Mesothelial cell of epicardium (in vitro differentiated cells): ENCODE measurements at regions not wholly inside any gene's neighbourhood (a gene's known extent, or its start where the extent isn't known, plus 50 kb on each side); places are given as distances from the start of the nearest gene placed in this dataset.

Experiments
- DNase-seq, 2 experiments: peaks; one replicate each; pipeline ENCODE4 v3.0.0; 2021; ENCODE audit warnings: low spot score in 2 of 2; ENCODE audit not compliant: unreplicated experiment in 2 of 2
- H3K27ac Mint-ChIP-seq: 2 replicates; pipeline ENCODE4 v1.8.0; 2021; ENCODE audit warnings: mixed read lengths
- H3K27me3 Mint-ChIP-seq: 2 replicates; pipeline ENCODE4 v1.8.0; 2021; ENCODE audit warnings: low read depth, mixed read lengths
- H3K36me3 Mint-ChIP-seq: 2 replicates; pipeline ENCODE4 v1.8.0; 2021; ENCODE audit warnings: mixed read lengths
- H3K4me1 Mint-ChIP-seq: 2 replicates; pipeline ENCODE4 v1.8.0; 2021; ENCODE audit warnings: mixed read lengths
- H3K4me3 Mint-ChIP-seq: 2 replicates; pipeline ENCODE4 v1.8.0; 2021; ENCODE audit warnings: mild to moderate bottlenecking, moderate library complexity, mixed read lengths
- H3K9me3 Mint-ChIP-seq: 2 replicates; pipeline ENCODE4 v1.8.0; 2021; ENCODE audit warnings: mixed read lengths
- TF ChIP-seq, protein P1 (sequence below): fragments of 200-600 bp; sonication (generic); IDR thresholded peaks from one replicate; pipeline ENCODE4 v1.5.0; 2021; ENCODE audit warnings: antibody characterized with exemption; ENCODE audit not compliant: unreplicated experiment

DNA sequence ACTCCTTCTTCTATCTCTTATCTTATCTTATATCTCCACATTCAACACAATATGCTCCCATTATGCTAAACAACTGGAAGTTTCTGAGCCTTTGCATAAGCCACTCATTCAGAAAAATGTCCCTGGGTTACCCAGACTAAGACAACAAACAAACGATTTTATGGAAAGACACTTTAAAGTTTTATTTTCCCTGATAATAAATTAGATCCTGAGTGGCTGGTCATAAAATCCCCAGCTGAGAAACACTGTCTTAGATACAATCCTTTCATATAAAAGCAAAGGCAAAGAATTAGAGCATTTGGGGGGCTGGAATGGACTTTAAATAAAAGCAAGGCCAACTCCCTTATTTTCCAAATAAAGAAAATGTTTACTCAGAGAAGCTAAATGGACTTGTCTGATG lies 322.3 kb downstream of the GBE1 start:
- peaks cover 3% of the 10 kb centered on the region for H3K9me3 Mint-ChIP-seq
- DNase-seq: no peak
- no peaks in the 10 kb centered on the region for H3K4me1 Mint-ChIP-seq
- TF ChIP-seq, protein P1, sequence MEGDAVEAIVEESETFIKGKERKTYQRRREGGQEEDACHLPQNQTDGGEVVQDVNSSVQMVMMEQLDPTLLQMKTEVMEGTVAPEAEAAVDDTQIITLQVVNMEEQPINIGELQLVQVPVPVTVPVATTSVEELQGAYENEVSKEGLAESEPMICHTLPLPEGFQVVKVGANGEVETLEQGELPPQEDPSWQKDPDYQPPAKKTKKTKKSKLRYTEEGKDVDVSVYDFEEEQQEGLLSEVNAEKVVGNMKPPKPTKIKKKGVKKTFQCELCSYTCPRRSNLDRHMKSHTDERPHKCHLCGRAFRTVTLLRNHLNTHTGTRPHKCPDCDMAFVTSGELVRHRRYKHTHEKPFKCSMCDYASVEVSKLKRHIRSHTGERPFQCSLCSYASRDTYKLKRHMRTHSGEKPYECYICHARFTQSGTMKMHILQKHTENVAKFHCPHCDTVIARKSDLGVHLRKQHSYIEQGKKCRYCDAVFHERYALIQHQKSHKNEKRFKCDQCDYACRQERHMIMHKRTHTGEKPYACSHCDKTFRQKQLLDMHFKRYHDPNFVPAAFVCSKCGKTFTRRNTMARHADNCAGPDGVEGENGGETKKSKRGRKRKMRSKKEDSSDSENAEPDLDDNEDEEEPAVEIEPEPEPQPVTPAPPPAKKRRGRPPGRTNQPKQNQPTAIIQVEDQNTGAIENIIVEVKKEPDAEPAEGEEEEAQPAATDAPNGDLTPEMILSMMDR: no peak
- no peak overlapping the region for H3K27ac Mint-ChIP-seq
- H3K36me3 Mint-ChIP-seq: no peaks in the 10 kb centered on the region
- no peaks in the 10 kb centered on the region for H3K27me3 Mint-ChIP-seq
- H3K4me3 Mint-ChIP-seq: no peak overlapping the region

DNA sequence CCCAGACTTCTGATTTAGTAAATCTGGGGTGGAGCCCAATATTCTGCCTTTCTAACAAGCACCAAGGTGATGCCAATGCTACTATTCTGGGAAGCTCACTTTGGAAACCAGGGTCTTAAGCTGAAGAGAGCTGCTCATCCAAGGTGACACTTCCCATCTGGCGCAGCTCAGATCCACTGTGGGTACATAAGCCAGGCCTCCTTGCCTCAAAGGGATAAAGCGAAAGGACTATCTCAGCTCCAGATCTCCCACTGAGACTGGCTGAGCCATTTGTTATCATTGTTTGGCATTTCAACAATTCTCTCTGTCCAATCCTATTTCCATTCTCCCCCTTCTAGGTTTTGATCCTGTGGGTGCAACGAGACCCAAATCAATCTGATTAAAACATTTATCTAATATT lies 323.8 kb downstream of the GBE1 start:
- DNase-seq: no peak
- H3K9me3 Mint-ChIP-seq: peaks cover 3% of the 10 kb centered on the region
- H3K27ac Mint-ChIP-seq: no peak overlapping the region
- H3K4me1 Mint-ChIP-seq: no peaks in the 10 kb centered on the region
- H3K36me3 Mint-ChIP-seq: no peaks in the 10 kb centered on the region
- no peak overlapping the region for H3K4me3 Mint-ChIP-seq
- TF ChIP-seq, protein P1: no peak
- H3K27me3 Mint-ChIP-seq: no peaks in the 10 kb centered on the region

DNA sequence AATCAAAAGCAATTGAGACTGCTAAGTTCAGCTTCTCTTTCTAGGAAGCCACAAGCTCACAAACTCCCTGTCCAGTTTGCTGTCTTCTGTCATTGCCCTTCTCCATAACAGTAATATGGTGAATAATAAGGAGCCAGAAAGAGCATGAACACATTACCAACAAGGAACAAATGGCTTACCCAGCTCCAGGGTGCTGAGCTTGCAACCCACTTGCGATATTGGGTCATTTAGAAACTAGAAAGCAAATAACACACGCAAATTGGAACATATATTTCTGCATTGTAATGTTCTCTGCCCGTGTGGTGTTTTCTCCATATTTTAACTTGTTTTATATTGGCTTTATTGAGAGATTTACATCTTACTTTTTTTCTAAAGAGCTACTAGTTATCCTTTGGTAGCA lies 325.3 kb downstream of the GBE1 start:
- Mint-ChIP-seq H3K27me3 (no peaks in the 10 kb centered on the region), H3K9me3 (peaks cover 4% of the 10 kb centered on the region), H3K4me3 (no peak overlapping the region), H3K27ac (no peak overlapping the region), H3K36me3 (no peaks in the 10 kb centered on the region), H3K4me1 (no peaks in the 10 kb centered on the region)
- DNase-seq: no peak
- TF ChIP-seq, protein P1: no peak

DNA sequence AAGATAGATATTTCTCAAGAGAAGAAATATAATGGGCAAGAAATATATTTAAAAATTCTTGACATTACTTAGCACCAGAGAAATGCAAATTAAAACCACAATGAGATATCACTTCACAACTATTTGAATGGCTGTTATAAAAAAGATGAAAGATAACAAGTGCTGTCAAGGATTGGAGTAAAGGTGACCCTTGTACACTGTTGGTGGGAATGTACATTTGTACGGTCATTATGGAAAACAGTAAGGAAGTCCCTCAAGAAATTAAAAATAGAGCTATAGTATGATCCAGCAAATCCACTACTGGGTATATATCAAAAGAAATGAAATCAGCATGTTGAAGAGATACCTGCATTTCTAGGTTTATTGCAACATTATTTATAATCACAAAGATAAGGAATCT lies 326.4 kb downstream of the GBE1 start:
- DNase-seq: no peak
- no peak overlapping the region for H3K27ac Mint-ChIP-seq
- no peaks in the 10 kb centered on the region for H3K27me3 Mint-ChIP-seq
- H3K9me3 Mint-ChIP-seq: peaks cover 6% of the 10 kb centered on the region
- no peak overlapping the region for H3K4me3 Mint-ChIP-seq
- no peaks in the 10 kb centered on the region for H3K36me3 Mint-ChIP-seq
- H3K4me1 Mint-ChIP-seq: no peaks in the 10 kb centered on the region
- TF ChIP-seq, protein P1: no peak

DNA sequence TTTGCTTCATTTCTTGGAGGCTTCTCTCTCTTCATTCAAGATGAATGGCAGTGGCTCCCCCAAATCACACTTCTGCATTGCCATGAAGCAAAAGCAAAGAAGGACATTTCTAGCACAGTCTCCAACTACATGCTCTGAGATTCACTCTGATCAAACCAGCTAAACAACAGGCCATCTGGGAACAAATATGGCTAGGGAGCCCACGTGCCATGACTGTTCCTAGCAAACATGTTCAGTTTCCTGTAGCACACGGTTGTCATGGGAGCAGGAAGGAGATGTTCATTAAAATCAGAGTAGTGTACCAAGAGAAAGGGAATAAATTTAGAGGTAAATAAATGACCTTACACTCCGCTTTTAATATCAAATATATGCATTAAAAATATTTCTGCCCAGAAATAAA lies 327.3 kb downstream of the GBE1 start:
- no peak for DNase-seq
- Mint-ChIP-seq H3K4me3 (no peak overlapping the region), H3K27me3 (no peaks in the 10 kb centered on the region), H3K9me3 (peaks cover 6% of the 10 kb centered on the region), H3K27ac (no peak overlapping the region), H3K36me3 (no peaks in the 10 kb centered on the region), H3K4me1 (no peaks in the 10 kb centered on the region)
- TF ChIP-seq, protein P1: no peak

DNA sequence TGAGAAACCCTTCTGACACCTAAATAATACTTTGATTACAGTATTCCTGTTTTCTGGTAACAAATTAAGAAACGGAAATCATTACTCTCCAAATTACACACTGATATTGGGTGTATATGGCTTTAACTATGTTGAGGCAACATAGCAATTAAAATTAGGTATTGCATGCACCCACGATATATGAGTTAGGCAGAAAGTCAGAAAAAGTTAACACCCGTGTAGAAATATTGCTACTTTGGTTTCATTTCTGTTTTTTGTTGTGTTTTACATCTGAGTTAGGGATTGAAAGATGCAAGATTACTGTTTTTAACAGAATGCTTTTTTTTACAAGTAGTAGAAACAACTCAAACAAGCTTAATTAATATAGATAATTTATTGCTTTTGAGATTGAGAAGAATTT lies 327.8 kb downstream of the GBE1 start:
- TF ChIP-seq, protein P1: no peak
- Mint-ChIP-seq H3K4me3 (no peak overlapping the region), H3K27ac (no peak overlapping the region), H3K4me1 (peaks cover 5% of the 10 kb centered on the region), H3K9me3 (peaks cover 3% of the 10 kb centered on the region), H3K27me3 (no peaks in the 10 kb centered on the region), H3K36me3 (no peaks in the 10 kb centered on the region)
- no peak for DNase-seq
